Parathyroid adenoma (tissue), 2 donors: ENCODE measurements at regions not wholly inside any gene's neighbourhood (a gene's known extent, or its start where the extent isn't known, plus 50 kb on each side); places are given as distances from the start of the nearest gene placed in this dataset.

Source experiments
- H2AFZ ChIP-seq: fragments of 300-600 bp; sonication (generic); one replicate; pipeline ENCODE4 v1.7.0; 2017; ENCODE audit warnings: antibody characterized with exemption, mild to moderate bottlenecking
- H3K27ac ChIP-seq: fragments of 300-600 bp; sonication (generic); one replicate; pipeline ENCODE4 v1.7.0; 2017
- H3K27me3 ChIP-seq: fragments of 300-600 bp; sonication (generic); one replicate; pipeline ENCODE4 v1.7.0; 2017; ENCODE audit warnings: low read length; ENCODE audit not compliant: control insufficient read depth, insufficient read depth
- H3K36me3 ChIP-seq: fragments of 300-600 bp; sonication (generic); one replicate; pipeline ENCODE4 v1.7.0; 2017; ENCODE audit warnings: low read length; ENCODE audit not compliant: control insufficient read depth, insufficient read depth
- H3K4me1 ChIP-seq: fragments of 300-600 bp; sonication (generic); one replicate; pipeline ENCODE4 v1.7.0; 2017; ENCODE audit warnings: control low read depth
- H3K4me2 ChIP-seq: fragments of 300-600 bp; sonication (generic); one replicate; pipeline ENCODE4 v1.7.0; 2017; ENCODE audit warnings: low read length
- H3K4me3 ChIP-seq: fragments of 300-600 bp; sonication (generic); one replicate; pipeline ENCODE4 v1.7.0; 2017; ENCODE audit warnings: low read depth, low read length
- H3K79me2 ChIP-seq: fragments of 300-600 bp; sonication (generic); one replicate; pipeline ENCODE4 v1.7.0; 2017; ENCODE audit warnings: control low read depth
- H3K9ac ChIP-seq: fragments of 300-600 bp; sonication (generic); one replicate; pipeline ENCODE4 v1.7.0; 2017; ENCODE audit warnings: mild to moderate bottlenecking
- H3K9me3 ChIP-seq: fragments of 300-600 bp; sonication (generic); one replicate; pipeline ENCODE4 v1.7.0; 2017; ENCODE audit warnings: low read length; ENCODE audit not compliant: control insufficient read depth
- CTCF ChIP-seq: fragments of 300-600 bp; sonication (generic); IDR thresholded peaks from one replicate; pipeline ENCODE4 v1.7.0; 2017; ENCODE audit warnings: antibody characterized with exemption, mild to moderate bottlenecking
- donor health status: primary hyperparathyroidism.

GRCh38 chr11:64461081-64461480 lies 94.7 kb upstream of the SLC22A11 start:
- H3K4me1 ChIP-seq = no peaks in the 10 kb centered on the region
- H3K9ac ChIP-seq = no peak overlapping the region
- H3K4me2 ChIP-seq = no peak overlapping the region
- H2AFZ ChIP-seq = no peak overlapping the region
- H3K4me3 ChIP-seq = no peak overlapping the region
- TF ChIP-seq CTCF = no peak
- H3K27ac ChIP-seq = no peak overlapping the region
- H3K36me3 ChIP-seq = no peaks in the 10 kb centered on the region
- H3K79me2 ChIP-seq = no peaks in the 10 kb centered on the region
- H3K9me3 ChIP-seq = no peaks in the 10 kb centered on the region
- H3K27me3 ChIP-seq = no peaks in the 10 kb centered on the region

- Histone ChIP-seq H3K27me3 (no peaks in the 10 kb centered on the region), H3K9ac (no peak overlapping the region), H3K27ac (no peak overlapping the region), H3K36me3 (no peaks in the 10 kb centered on the region), H3K4me1 (no peaks in the 10 kb centered on the region), H3K79me2 (no peaks in the 10 kb centered on the region), H3K9me3 (no peaks in the 10 kb centered on the region), H3K4me3 (no peak overlapping the region), H2AFZ (no peak overlapping the region), H3K4me2 (no peak overlapping the region)
- TF ChIP-seq CTCF = no peak
These were observed 89.5 kb upstream of the SLC22A11 start for GRCh38 chr11:64466115-64466718.

GRCh38 chr11:64469288-64469687 lies 86.5 kb upstream of the SLC22A11 start:
- H3K4me3 ChIP-seq = no peak overlapping the region
- no peaks in the 10 kb centered on the region for H3K79me2 ChIP-seq
- no peak overlapping the region for H3K9ac ChIP-seq
- H3K9me3 ChIP-seq = no peaks in the 10 kb centered on the region
- no peak overlapping the region for H3K27ac ChIP-seq
- no peak overlapping the region for H2AFZ ChIP-seq
- no peaks in the 10 kb centered on the region for H3K4me1 ChIP-seq
- H3K4me2 ChIP-seq = no peak overlapping the region
- H3K36me3 ChIP-seq = no peaks in the 10 kb centered on the region
- TF ChIP-seq CTCF = no peak
- H3K27me3 ChIP-seq = no peaks in the 10 kb centered on the region

- Histone ChIP-seq H3K79me2 (no peaks in the 10 kb centered on the region), H3K4me3 (no peak overlapping the region), H3K27me3 (no peaks in the 10 kb centered on the region), H2AFZ (no peak overlapping the region), H3K27ac (no peak overlapping the region), H3K9me3 (no peaks in the 10 kb centered on the region), H3K36me3 (no peaks in the 10 kb centered on the region), H3K9ac (no peak overlapping the region), H3K4me1 (no peaks in the 10 kb centered on the region), H3K4me2 (no peak overlapping the region)
- no peak for TF ChIP-seq CTCF
These were observed 82.9 kb upstream of the SLC22A11 start for GRCh38 chr11:64472593-64473455.

- Histone ChIP-seq H3K9ac (no peak overlapping the region), H3K4me1 (no peaks in the 10 kb centered on the region), H2AFZ (no peak overlapping the region), H3K27me3 (no peaks in the 10 kb centered on the region), H3K79me2 (no peaks in the 10 kb centered on the region), H3K4me3 (no peak overlapping the region), H3K27ac (no peak overlapping the region), H3K4me2 (no peak overlapping the region), H3K36me3 (no peaks in the 10 kb centered on the region), H3K9me3 (no peaks in the 10 kb centered on the region)
- TF ChIP-seq CTCF = no peak
These were observed 81.1 kb upstream of the SLC22A11 start for GRCh38 chr11:64474680-64475079.
